Endodermal cell (in vitro differentiated cells): ENCODE measurements at regions not wholly inside any gene's neighbourhood (a gene's known extent, or its start where the extent isn't known, plus 50 kb on each side); places are given as distances from the start of the nearest gene placed in this dataset.

Experiments used
- DNase-seq: peaks from one replicate; pipeline ENCODE4 v3.0.0-alpha.2; 2017
- H3K27ac ChIP-seq: 2 replicates; pipeline ENCODE4 v1.5.1; 2013; ENCODE audit warnings: mild to moderate bottlenecking, low read depth, low read length, moderate library complexity
- H3K27me3 ChIP-seq: 2 replicates; pipeline ENCODE4 v1.6.1; 2013; ENCODE audit warnings: mild to moderate bottlenecking, low read length, moderate library complexity; ENCODE audit not compliant: insufficient read depth, control insufficient read depth, poor library complexity, severe bottlenecking
- H3K36me3 ChIP-seq: 2 replicates; pipeline ENCODE4 v1.7.0; 2013; ENCODE audit warnings: mild to moderate bottlenecking, low read length, moderate library complexity; ENCODE audit not compliant: control insufficient read depth, insufficient read depth
- H3K4me1 ChIP-seq: one replicate; pipeline ENCODE4 v1.7.0; 2013; ENCODE audit warnings: low read length; ENCODE audit not compliant: control insufficient read depth, insufficient read depth
- H3K4me3 ChIP-seq: 2 replicates; pipeline ENCODE4 v1.5.1; 2013; ENCODE audit warnings: mild to moderate bottlenecking, low read length, moderate library complexity
- H3K9ac ChIP-seq: 2 replicates; pipeline ENCODE4 v1.6.1; 2013; ENCODE audit warnings: mild to moderate bottlenecking, low read length, moderate library complexity; ENCODE audit not compliant: poor library complexity, severe bottlenecking; ENCODE audit errors: extremely low read depth
- H3K9me3 ChIP-seq: 2 replicates; pipeline ENCODE4 v1.6.1; 2013; ENCODE audit warnings: mild to moderate bottlenecking, low read length, moderate library complexity; ENCODE audit not compliant: control insufficient read depth
- H3K27ac Mint-ChIP-seq: 2 replicates; pipeline ENCODE4 v1.8.0; 2020; ENCODE audit warnings: mixed read lengths
- H3K27me3 Mint-ChIP-seq: 2 replicates; pipeline ENCODE4 v1.8.0; 2021; ENCODE audit warnings: mild to moderate bottlenecking, mixed read lengths; ENCODE audit not compliant: insufficient read depth
- H3K36me3 Mint-ChIP-seq: 2 replicates; pipeline ENCODE4 v1.8.0; 2020; ENCODE audit warnings: low read depth, mixed read lengths
- H3K4me1 Mint-ChIP-seq: 2 replicates; pipeline ENCODE4 v1.8.0; 2020; ENCODE audit warnings: mixed read lengths
- H3K4me3 Mint-ChIP-seq: 2 replicates; pipeline ENCODE4 v1.8.0; 2020; ENCODE audit warnings: mild to moderate bottlenecking, moderate library complexity, mixed read lengths
- H3K9me3 Mint-ChIP-seq: 2 replicates; pipeline ENCODE4 v1.8.0; 2020; ENCODE audit warnings: mild to moderate bottlenecking, mixed read lengths
- CTCF ChIP-seq: fragments of 200-600 bp; sonication (generic); conservative IDR thresholded peaks from 2 replicates; pipeline ENCODE4 v1.5.0; 2021; ENCODE audit warnings: antibody characterized with exemption, mild to moderate bottlenecking
- WGBS, 2 experiments: methylation state at CpG; one replicate each; pipeline versions ENCODE4 v1.1.5 to v1.1.7; 2013; ENCODE audit warnings: missing lambda C conversion rate in 2 of 2, mixed read lengths in 1 of 2; ENCODE audit not compliant: insufficient coverage in 1 of 2, insufficient read length in 1 of 2; 5-methylcytosine and 5-hydroxymethylcytosine counted together

DNA sequence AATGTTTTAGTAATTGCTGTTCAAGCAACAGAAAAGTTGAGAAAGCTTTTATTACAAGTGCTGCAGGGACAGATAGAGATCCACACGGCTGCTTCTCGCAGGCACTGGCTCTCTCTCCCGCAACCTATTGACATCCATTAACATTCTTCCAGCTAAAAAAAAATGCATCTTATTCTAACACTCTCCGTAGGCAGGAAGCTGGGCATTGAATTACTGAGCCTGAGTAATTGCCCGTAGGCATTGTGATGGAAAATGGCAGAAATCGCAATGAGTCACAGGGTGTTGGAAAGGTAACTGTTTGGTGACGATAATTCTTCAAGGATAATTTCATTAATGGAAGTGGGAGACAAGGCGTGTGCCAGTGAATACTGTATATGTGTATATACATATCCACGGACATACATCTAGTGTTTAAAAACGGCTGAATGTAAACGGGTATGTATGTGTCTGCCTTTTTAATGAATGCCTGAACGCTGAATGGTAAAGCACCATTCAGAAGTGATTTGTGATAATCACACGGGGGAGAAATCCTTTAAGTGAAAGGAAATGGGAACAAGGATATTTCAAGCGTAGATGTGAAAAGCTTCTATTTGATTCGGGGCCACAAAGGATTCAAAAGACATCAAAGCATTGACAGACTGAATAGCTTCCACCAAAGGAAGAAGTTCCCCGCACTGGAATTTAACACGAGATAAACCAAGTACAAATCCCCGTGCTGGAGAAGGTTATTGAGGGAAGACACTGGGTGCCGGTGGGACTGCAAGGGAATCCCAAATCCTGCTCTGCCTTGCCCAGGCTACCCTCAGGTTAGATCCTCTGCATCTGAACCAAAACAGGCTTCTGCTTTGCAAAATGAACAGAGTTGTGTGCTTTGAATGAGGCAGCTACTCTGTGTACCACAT is 567.2 kb downstream of the NPHP4 start:
- Histone ChIP-seq H3K27me3 (no peaks in the 10 kb centered on the region), H3K36me3 (no peaks in the 10 kb centered on the region), H3K9me3 (no peaks in the 10 kb centered on the region), H3K4me3 (no peak overlapping the region), H3K4me1 (no peaks in the 10 kb centered on the region), H3K27ac (no peak overlapping the region), H3K9ac (no peak overlapping the region)
- Mint-ChIP-seq H3K9me3 (no peaks in the 10 kb centered on the region), H3K36me3 (no peaks in the 10 kb centered on the region), H3K4me3 (no peak overlapping the region), H3K4me1 (peaks cover 22% of the 10 kb centered on the region), H3K27me3 (peaks cover 19% of the 10 kb centered on the region), H3K27ac (no peak overlapping the region)
- peak; percentile 72 for DNase-seq
- TF ChIP-seq CTCF: no peak
- WGBS, 2 experiments: 22 to 31% methylated on average over 13 to 19 of the region's 19 CpGs

GRCh38 chr1:5423109-5423508 is 569.1 kb downstream of the NPHP4 start:
- H3K4me1 Mint-ChIP-seq: peaks cover 21% of the 10 kb centered on the region

DNA sequence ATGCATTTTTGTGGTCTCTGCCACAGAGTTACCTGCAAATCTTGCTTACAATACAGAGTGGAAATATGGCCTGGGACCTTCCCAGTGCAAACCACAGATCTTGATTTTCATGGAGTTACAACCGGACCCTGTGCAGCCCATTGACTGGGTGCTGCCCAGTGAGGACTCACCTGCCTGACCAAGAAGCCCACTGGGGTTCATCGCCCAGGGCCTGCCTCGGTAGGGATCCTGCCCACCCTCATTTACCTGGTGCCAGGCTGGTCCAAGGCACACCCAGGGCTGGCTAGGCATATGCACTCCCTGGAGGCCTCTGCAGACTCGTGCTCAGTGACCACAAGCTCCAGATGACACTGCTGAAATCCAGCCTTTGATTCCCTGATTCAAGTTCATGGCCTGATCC is 572.7 kb downstream of the NPHP4 start:
- no peaks in the 10 kb centered on the region for H3K36me3 ChIP-seq
- Mint-ChIP-seq H3K36me3 (no peaks in the 10 kb centered on the region), H3K4me3 (no peak overlapping the region), H3K27ac (no peak overlapping the region), H3K9me3 (no peaks in the 10 kb centered on the region), H3K27me3 (peaks cover 20% of the 10 kb centered on the region), H3K4me1 (peaks cover 10% of the 10 kb centered on the region)
- no peak for DNase-seq
- WGBS, 2 experiments: 86 to 93% methylated on average over 1 to 4 of the region's 4 CpGs
- no peaks in the 10 kb centered on the region for H3K4me1 ChIP-seq
- H3K27ac ChIP-seq: no peak overlapping the region
- no peak for TF ChIP-seq CTCF
- no peak overlapping the region for H3K9ac ChIP-seq
- H3K4me3 ChIP-seq: no peak overlapping the region
- H3K27me3 ChIP-seq: no peaks in the 10 kb centered on the region
- H3K9me3 ChIP-seq: no peaks in the 10 kb centered on the region

More at GRCh38 chr1:5423109-5423508, 569.1 kb downstream of the NPHP4 start:
- Histone ChIP-seq H3K9ac (no peak overlapping the region), H3K9me3 (no peaks in the 10 kb centered on the region), H3K36me3 (no peaks in the 10 kb centered on the region), H3K4me3 (no peak overlapping the region), H3K27ac (no peak overlapping the region), H3K27me3 (no peaks in the 10 kb centered on the region), H3K4me1 (no peaks in the 10 kb centered on the region)
- WGBS, 2 experiments: 58 to 78% methylated on average over 6 to 10 of the region's 10 CpGs
- TF ChIP-seq CTCF: no peak
- Mint-ChIP-seq H3K9me3 (no peaks in the 10 kb centered on the region), H3K27ac (no peak overlapping the region), H3K4me3 (no peak overlapping the region), H3K27me3 (peaks cover 22% of the 10 kb centered on the region), H3K36me3 (no peaks in the 10 kb centered on the region)
- peak; percentile 68 for DNase-seq
